Peyer's patch (tissue), 4 donors: ENCODE measurements at regions not wholly inside any gene's neighbourhood (a gene's known extent, or its start where the extent isn't known, plus 50 kb on each side); places are given as distances from the start of the nearest gene placed in this dataset.

ENCODE experiments used
- DNase-seq, 3 donors: peaks; one replicate each; pipeline ENCODE4 v3.0.0-alpha.2; 2017 to 2019
- H3K27ac ChIP-seq, 4 donors: fragments of 200-600 bp; sonication (generic); one replicate each; pipeline ENCODE4 v1.5.1; 2016 to 2019
- H3K27me3 ChIP-seq, 2 donors: fragments of 200-600 bp; sonication (generic); one replicate each; pipeline ENCODE4 v1.5.1; 2019
- H3K36me3 ChIP-seq, 3 donors: fragments of 200-600 bp; sonication (generic); one replicate each; pipeline ENCODE4 v1.5.1; 2016 to 2019
- H3K4me1 ChIP-seq, 4 donors: fragments of 200-600 bp; sonication (generic); one replicate each; pipeline ENCODE4 v1.5.1; 2016 to 2019
- H3K4me3 ChIP-seq, 4 donors: fragments of 200-600 bp; sonication (generic); 1 replicate in 3 of 4; 2 replicates in 1 of 4; pipeline ENCODE4 v1.5.1; 2016 to 2019; ENCODE audit warnings: mild to moderate bottlenecking in 1 of 4
- H3K9me3 ChIP-seq, 4 donors: fragments of 200-600 bp; sonication (generic); one replicate each; pipeline ENCODE4 v1.5.1; 2016 to 2019; ENCODE audit warnings: mild to moderate bottlenecking in 1 of 4
- CTCF ChIP-seq, 6 experiments: fragments of 450-650 bp in 4 of 6; fragments of 200-600 bp in 2 of 6; sonication (generic) in 1 of 6; IDR thresholded peaks; one replicate each; pipeline ENCODE4 v1.5.1; 2017 to 2019; ENCODE audit warnings: antibody characterized with exemption in 6 of 6, mild to moderate bottlenecking in 3 of 6, moderate library complexity in 1 of 6
- POLR2A ChIP-seq, 2 donors: fragments of 450-650 bp; IDR thresholded peaks; one replicate each; pipeline ENCODE4 v1.5.1; 2017; ENCODE audit warnings: antibody characterized with exemption in 2 of 2, mild to moderate bottlenecking in 2 of 2, moderate library complexity in 2 of 2

- DNase-seq, result no peak
- H3K4me1 ChIP-seq, result no peaks in the 10 kb centered on the region
- H3K27me3 ChIP-seq, result no peaks in the 10 kb centered on the region
- H3K36me3 ChIP-seq, result no peaks in the 10 kb centered on the region
- H3K27ac ChIP-seq, result peak overlapping the region in 1 of 4 donors; percentile 42
- no peaks in the 10 kb centered on the region for H3K9me3 ChIP-seq
- TF ChIP-seq POLR2A (IDR thresholded peaks at IDR 0.05) (no peak), CTCF (IDR thresholded peaks at IDR 0.05) (no peak)
- no peak overlapping the region for H3K4me3 ChIP-seq
Measured at GRCh38 chr2:217609952-217610351, 392.8 kb downstream of the TNS1 start.

DNA sequence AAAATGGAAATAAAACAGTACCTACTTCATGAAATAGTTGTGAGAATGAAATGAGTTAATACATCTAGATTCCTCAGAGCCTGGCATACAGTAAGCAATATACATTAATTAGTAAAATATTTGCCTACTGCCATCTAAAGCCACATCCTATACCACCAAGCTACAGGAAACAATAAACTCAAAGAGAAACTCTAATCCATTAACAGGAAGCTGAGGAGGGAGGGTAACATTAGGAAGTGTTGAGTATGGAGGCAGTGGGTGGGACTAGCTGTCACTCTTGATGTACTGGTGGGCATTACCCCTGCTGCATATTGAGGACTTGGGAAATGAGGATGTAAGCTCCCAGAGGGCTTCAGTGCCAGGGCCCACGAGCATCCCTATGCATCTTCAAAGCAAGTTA lies 396.5 kb downstream of the TNS1 start:
- DNase-seq, result no peak
- no peak overlapping the region for H3K27ac ChIP-seq

DNA sequence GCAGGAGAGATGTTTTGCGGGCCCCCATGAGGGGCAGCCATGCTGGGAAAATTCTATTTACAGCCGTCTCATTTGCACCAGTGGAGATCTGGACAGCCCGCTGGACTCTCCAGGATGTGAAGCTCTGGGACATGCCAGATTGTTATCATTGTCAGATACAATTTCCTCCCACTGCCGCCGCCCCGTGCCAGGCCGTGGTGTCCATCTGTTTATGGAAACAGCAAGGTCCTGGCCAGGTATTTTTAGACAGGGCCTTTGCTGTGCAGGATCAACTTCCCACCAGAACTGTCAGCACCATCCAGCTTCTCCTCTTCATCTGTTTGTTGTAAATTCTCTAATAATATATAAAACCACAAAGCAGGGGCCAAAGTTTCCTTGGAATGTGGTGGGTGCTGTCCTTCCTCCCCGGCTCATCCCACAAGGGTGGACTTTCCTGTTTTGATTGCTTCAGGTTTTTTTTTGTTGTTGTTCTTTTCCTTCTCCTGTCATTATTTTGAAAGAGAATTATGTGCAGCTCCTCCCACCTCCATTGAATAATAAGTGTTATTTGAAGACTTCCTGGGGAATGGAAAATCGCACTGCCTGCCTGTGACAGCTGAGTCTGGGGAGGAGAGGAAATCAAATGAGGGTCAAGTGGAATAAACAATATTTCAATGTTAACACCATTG lies 398.1 kb downstream of the TNS1 start:
- Histone ChIP-seq H3K27ac (no peak overlapping the region), H3K9me3 (no peaks in the 10 kb centered on the region), H3K4me1 (no peaks in the 10 kb centered on the region), H3K27me3 (no peaks in the 10 kb centered on the region), H3K36me3 (no peaks in the 10 kb centered on the region), H3K4me3 (no peak overlapping the region)
- TF ChIP-seq CTCF (IDR thresholded peaks at IDR 0.05), result no peak
- TF ChIP-seq POLR2A (IDR thresholded peaks at IDR 0.05), result no peak
- no peak for DNase-seq

More for the DNA sequence above, 396.5 kb downstream of the TNS1 start:
- Histone ChIP-seq H3K4me1 (no peaks in the 10 kb centered on the region), H3K36me3 (no peaks in the 10 kb centered on the region), H3K27me3 (no peaks in the 10 kb centered on the region), H3K4me3 (no peak overlapping the region), H3K9me3 (no peaks in the 10 kb centered on the region)
- TF ChIP-seq CTCF (IDR thresholded peaks at IDR 0.05) (no peak), POLR2A (IDR thresholded peaks at IDR 0.05) (no peak)

DNA sequence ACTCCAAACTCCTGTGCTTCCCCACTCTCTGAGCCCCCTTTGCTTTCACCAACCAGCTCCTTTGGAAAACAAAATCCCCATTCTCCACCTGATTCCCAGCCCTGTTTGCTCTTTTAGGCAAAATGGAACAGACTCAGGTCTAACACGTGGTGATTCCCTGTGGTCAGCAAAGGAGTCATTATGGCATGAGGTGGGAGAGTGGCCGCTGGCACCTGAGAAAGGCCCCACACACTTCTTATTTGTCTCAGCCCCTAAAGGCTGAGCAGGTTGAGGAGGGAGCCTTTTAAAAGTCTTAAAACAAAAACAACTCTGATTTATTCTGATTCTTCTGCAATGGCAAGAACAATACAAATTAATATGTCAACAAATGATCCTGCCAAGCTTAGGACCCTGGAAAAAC lies 401.2 kb downstream of the TNS1 start:
- Histone ChIP-seq H3K4me3 (no peak overlapping the region), H3K27me3 (no peaks in the 10 kb centered on the region), H3K36me3 (no peaks in the 10 kb centered on the region), H3K9me3 (no peaks in the 10 kb centered on the region), H3K4me1 (no peaks in the 10 kb centered on the region), H3K27ac (no peak overlapping the region)
- no peak for TF ChIP-seq CTCF (IDR thresholded peaks at IDR 0.05)
- no peak for TF ChIP-seq POLR2A (IDR thresholded peaks at IDR 0.05)
- DNase-seq, result no peak

DNA sequence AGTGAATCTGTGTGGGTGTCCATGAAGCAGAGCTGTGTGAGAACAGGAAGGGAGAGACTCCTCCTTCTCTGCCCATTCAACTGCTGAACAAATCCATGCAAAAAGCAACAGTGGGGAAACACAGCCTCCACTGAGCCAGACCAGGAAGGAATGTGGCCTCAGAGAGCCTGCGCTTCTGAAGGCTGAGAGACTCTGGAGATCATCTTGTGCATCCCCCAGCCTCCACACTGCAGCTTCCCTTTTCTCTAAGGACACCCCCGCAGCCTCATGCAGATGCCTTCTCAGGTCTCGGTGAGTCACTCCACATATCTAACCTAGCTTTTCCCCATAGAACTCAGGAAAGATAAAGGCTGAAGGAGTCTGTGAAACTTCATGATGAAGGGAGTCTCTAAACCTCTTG lies 402.9 kb downstream of the TNS1 start:
- H3K9me3 ChIP-seq, result no peaks in the 10 kb centered on the region
- no peaks in the 10 kb centered on the region for H3K27me3 ChIP-seq
- no peaks in the 10 kb centered on the region for H3K36me3 ChIP-seq
- no peak overlapping the region for H3K27ac ChIP-seq
- no peak for TF ChIP-seq POLR2A (IDR thresholded peaks at IDR 0.05)
- no peak for TF ChIP-seq CTCF (IDR thresholded peaks at IDR 0.05)
- H3K4me3 ChIP-seq, result no peak overlapping the region
- DNase-seq, result no peak
- no peaks in the 10 kb centered on the region for H3K4me1 ChIP-seq

DNA sequence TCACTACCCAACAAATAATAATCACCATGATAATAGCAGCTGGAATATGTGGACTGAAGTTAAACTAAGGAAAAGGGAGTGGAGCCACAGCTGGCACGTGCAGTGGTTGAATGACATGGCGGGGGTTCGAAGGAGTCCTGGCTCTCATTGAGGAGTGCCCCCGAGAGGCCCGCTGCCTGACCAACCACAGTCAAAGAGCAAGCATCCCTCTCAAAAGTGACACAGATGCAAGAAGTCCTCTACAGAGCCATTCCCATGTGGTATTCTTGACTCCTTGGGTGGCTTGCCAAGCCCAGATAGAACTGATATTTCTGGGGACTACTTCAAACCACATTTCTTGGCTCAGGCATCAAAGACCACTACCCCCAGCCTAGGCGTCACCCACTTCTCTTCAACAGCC lies 405.1 kb downstream of the TNS1 start:
- no peaks in the 10 kb centered on the region for H3K9me3 ChIP-seq
- no peaks in the 10 kb centered on the region for H3K36me3 ChIP-seq
- no peak overlapping the region for H3K4me3 ChIP-seq
- H3K4me1 ChIP-seq, result no peaks in the 10 kb centered on the region
- TF ChIP-seq CTCF (IDR thresholded peaks at IDR 0.05) (no peak), POLR2A (IDR thresholded peaks at IDR 0.05) (no peak)
- no peak for DNase-seq
- no peak overlapping the region for H3K27ac ChIP-seq
- no peaks in the 10 kb centered on the region for H3K27me3 ChIP-seq
